ENCODE measurements at regions not wholly inside any gene's neighbourhood (a gene's known extent, or its start where the extent isn't known, plus 50 kb on each side); places are given as distances from the start of the nearest gene placed in this dataset.
A peak's percentile ranks its signal among the peaks of the same experiment; 100 is the strongest.
"Not testable (repeated sequence)": the region's sequence is repeated elsewhere in the genome, so short reads cannot be mapped to it uniquely, and the experiment has no call there.

GRCh38 chr14:86091811-86092210 is 561.9 kb downstream of the FLRT2 start:
- no peak for DNase-seq

GRCh38 chr14:86088156-86088555 is 558.2 kb downstream of the FLRT2 start:
- DNase-seq: no peak

- DNase-seq: no peak
Measured at GRCh38 chr14:86087377-86087776, 557.4 kb downstream of the FLRT2 start.

- DNase-seq: no peak
Measured at GRCh38 chr14:86086962-86087361, 557.0 kb downstream of the FLRT2 start.

GRCh38 chr14:86084097-86084496 is 554.2 kb downstream of the FLRT2 start:
- DNase-seq: no peak

GRCh38 chr14:86083616-86084015 is 553.7 kb downstream of the FLRT2 start:
- no peak for DNase-seq

GRCh38 chr14:86072116-86072894 is 542.4 kb downstream of the FLRT2 start:
- DNase-seq: no peak

GRCh38 chr14:86066651-86067050 is 536.7 kb downstream of the FLRT2 start:
- DNase-seq: no peak

GRCh38 chr14:86065407-86065806 is 535.5 kb downstream of the FLRT2 start:
- DNase-seq: no peak

GRCh38 chr14:86064595-86064994 is 534.7 kb downstream of the FLRT2 start:
- not testable (repeated sequence) for DNase-seq

GRCh38 chr14:86057018-86057667 is 527.2 kb downstream of the FLRT2 start:
- DNase-seq: peak; percentile 27 to 28

- no peak for DNase-seq
Measured at GRCh38 chr14:86055512-86056075, 525.6 kb downstream of the FLRT2 start.

- no peak for DNase-seq
Measured at GRCh38 chr14:86052868-86053267, 522.9 kb downstream of the FLRT2 start.

GRCh38 chr14:86050757-86051156 is 520.8 kb downstream of the FLRT2 start:
- no peak for DNase-seq

- no peak for DNase-seq
Measured at GRCh38 chr14:86050072-86050683, 520.2 kb downstream of the FLRT2 start.

GRCh38 chr14:86039176-86039575 is 509.2 kb downstream of the FLRT2 start:
- DNase-seq: no peak

- peak; percentile 45 to 56 for DNase-seq
Measured at GRCh38 chr14:86038387-86039042, 508.6 kb downstream of the FLRT2 start.

- DNase-seq: no peak
Measured at GRCh38 chr14:86035882-86036281, 505.9 kb downstream of the FLRT2 start.

GRCh38 chr14:86027990-86028389 is 498.0 kb downstream of the FLRT2 start:
- no peak for DNase-seq

GRCh38 chr14:86027144-86027543 is 497.2 kb downstream of the FLRT2 start:
- DNase-seq: no peak

- no peak for DNase-seq
Measured at GRCh38 chr14:86022031-86022629, 492.2 kb downstream of the FLRT2 start.

GRCh38 chr14:86020841-86021240 is 490.9 kb downstream of the FLRT2 start:
- DNase-seq: no peak

- DNase-seq: no peak
Measured at GRCh38 chr14:86015941-86016340, 486.0 kb downstream of the FLRT2 start.

Data from activated T-cell treated with anti-CD3 and anti-CD28 coated beads, Interleukin-2, amount 50 U/mL, for 48 hours (primary cell).